HFFc6 (cell line): ENCODE measurements at regions not wholly inside any gene's neighbourhood (a gene's known extent, or its start where the extent isn't known, plus 50 kb on each side); places are given as distances from the start of the nearest gene placed in this dataset.
A peak's percentile ranks its signal among the peaks of the same experiment; 100 is the strongest.

Experiments used
- DNase-seq: peaks from one replicate; pipeline ENCODE4 v3.0.0-alpha.2; 2018
- H3K27ac Mint-ChIP-seq: 2 replicates; pipeline ENCODE4 v1.8.0; 2020; ENCODE audit warnings: mild to moderate bottlenecking, mixed read lengths
- H3K27me3 Mint-ChIP-seq: 2 replicates; pipeline ENCODE4 v1.8.0; 2021; ENCODE audit warnings: mild to moderate bottlenecking, moderate library complexity, mixed read lengths; ENCODE audit not compliant: insufficient read depth
- H3K36me3 Mint-ChIP-seq: 2 replicates; pipeline ENCODE4 v1.8.0; 2021; ENCODE audit warnings: low read depth, mixed read lengths
- H3K4me1 Mint-ChIP-seq: 2 replicates; pipeline ENCODE4 v1.8.0; 2020; ENCODE audit warnings: low read depth, mixed read lengths
- H3K4me3 Mint-ChIP-seq: 2 replicates; pipeline ENCODE4 v1.8.0; 2020; ENCODE audit warnings: mild to moderate bottlenecking, moderate library complexity, mixed read lengths
- H3K9me3 Mint-ChIP-seq: 2 replicates; pipeline ENCODE4 v1.8.0; 2020; ENCODE audit warnings: mild to moderate bottlenecking, mixed read lengths
- CTCF ChIP-seq: fragments of 200-600 bp; sonication (generic); IDR thresholded peaks from 2 replicates; pipeline ENCODE4 v1.5.0; 2021; ENCODE audit warnings: antibody characterized with exemption, mild to moderate bottlenecking

GRCh38 chrX:150012647-150013381 is 74.5 kb upstream of the EOLA2 start:
- Mint-ChIP-seq H3K27ac (no peak overlapping the region), H3K27me3 (no peaks in the 10 kb centered on the region), H3K9me3 (no peaks in the 10 kb centered on the region), H3K4me3 (no peak overlapping the region), H3K36me3 (no peaks in the 10 kb centered on the region), H3K4me1 (peaks cover 13% of the 10 kb centered on the region)
- no peak for TF ChIP-seq CTCF
- no peak for DNase-seq

GRCh38 chrX:150014525-150014924 is 76.2 kb upstream of the EOLA2 start:
- no peaks in the 10 kb centered on the region for H3K36me3 Mint-ChIP-seq
- H3K4me1 Mint-ChIP-seq, result peaks cover 18% of the 10 kb centered on the region
- DNase-seq, result no peak
- no peak for TF ChIP-seq CTCF
- no peaks in the 10 kb centered on the region for H3K9me3 Mint-ChIP-seq
- H3K4me3 Mint-ChIP-seq, result no peak overlapping the region
- no peak overlapping the region for H3K27ac Mint-ChIP-seq
- H3K27me3 Mint-ChIP-seq, result no peaks in the 10 kb centered on the region

- H3K4me3 Mint-ChIP-seq, result no peak overlapping the region
- H3K9me3 Mint-ChIP-seq, result no peaks in the 10 kb centered on the region
- no peaks in the 10 kb centered on the region for H3K27me3 Mint-ChIP-seq
- peaks cover 12% of the 10 kb centered on the region for H3K4me1 Mint-ChIP-seq
- DNase-seq, result no peak
- TF ChIP-seq CTCF, result no peak
- no peaks in the 10 kb centered on the region for H3K36me3 Mint-ChIP-seq
- H3K27ac Mint-ChIP-seq, result no peak overlapping the region
These were observed 79.6 kb upstream of the EOLA2 start for GRCh38 chrX:150017868-150018267.

- TF ChIP-seq CTCF, result no peak
- Mint-ChIP-seq H3K27ac (peak overlapping the region; percentile 15; the same call in 1 of the 2 replicates), H3K4me1 (peaks cover 12% of the 10 kb centered on the region), H3K9me3 (no peaks in the 10 kb centered on the region), H3K27me3 (no peaks in the 10 kb centered on the region), H3K4me3 (no peak overlapping the region), H3K36me3 (no peaks in the 10 kb centered on the region)
- peak; percentile 12 for DNase-seq
These were observed 80.7 kb upstream of the EOLA2 start for GRCh38 chrX:150018931-150019361.

- Mint-ChIP-seq H3K9me3 (peaks cover 4% of the 10 kb centered on the region; the same call in 1 of the 2 replicates), H3K27ac (no peak overlapping the region; the same call in 1 of the 2 replicates), H3K4me3 (no peak overlapping the region; the same call in 1 of the 2 replicates), H3K27me3 (no peaks in the 10 kb centered on the region), H3K4me1 (peaks cover 25% of the 10 kb centered on the region), H3K36me3 (peaks cover 14% of the 10 kb centered on the region)
- TF ChIP-seq CTCF, result no peak
- no peak for DNase-seq
These were observed 90.4 kb upstream of the EOLA2 start for GRCh38 chrX:150028692-150029091.
